ENCODE measurements at regions not wholly inside any gene's neighbourhood (a gene's known extent, or its start where the extent isn't known, plus 50 kb on each side); places are given as distances from the start of the nearest gene placed in this dataset.

DNA sequence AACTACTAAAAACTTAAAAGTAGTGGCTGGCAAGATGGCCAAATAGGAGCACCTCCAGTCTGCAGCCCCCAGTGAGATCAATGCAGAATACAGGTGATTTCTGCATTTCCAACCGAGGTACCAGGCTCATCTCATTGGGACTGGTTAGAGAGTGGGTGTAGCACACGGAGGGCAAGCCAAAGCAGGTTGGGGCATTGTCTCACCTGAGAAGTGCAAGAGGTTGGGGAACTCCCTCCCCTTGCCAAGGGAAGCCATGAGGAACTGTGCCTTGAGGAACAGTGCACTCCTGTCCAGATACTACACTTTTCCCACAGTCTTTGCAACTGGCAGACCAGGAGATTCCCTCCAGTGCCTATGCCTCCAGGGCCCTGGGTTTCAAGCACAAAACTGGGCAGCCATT is 311.1 kb downstream of the PAPSS1 start:
- TF ChIP-seq, protein P1, sequence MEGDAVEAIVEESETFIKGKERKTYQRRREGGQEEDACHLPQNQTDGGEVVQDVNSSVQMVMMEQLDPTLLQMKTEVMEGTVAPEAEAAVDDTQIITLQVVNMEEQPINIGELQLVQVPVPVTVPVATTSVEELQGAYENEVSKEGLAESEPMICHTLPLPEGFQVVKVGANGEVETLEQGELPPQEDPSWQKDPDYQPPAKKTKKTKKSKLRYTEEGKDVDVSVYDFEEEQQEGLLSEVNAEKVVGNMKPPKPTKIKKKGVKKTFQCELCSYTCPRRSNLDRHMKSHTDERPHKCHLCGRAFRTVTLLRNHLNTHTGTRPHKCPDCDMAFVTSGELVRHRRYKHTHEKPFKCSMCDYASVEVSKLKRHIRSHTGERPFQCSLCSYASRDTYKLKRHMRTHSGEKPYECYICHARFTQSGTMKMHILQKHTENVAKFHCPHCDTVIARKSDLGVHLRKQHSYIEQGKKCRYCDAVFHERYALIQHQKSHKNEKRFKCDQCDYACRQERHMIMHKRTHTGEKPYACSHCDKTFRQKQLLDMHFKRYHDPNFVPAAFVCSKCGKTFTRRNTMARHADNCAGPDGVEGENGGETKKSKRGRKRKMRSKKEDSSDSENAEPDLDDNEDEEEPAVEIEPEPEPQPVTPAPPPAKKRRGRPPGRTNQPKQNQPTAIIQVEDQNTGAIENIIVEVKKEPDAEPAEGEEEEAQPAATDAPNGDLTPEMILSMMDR (IDR thresholded peaks at IDR 0.05) = no peak
- TF ChIP-seq ZFX (IDR thresholded peaks at IDR 0.05; ENCODE audit: borderline replicate concordance) = no peak

All from 22Rv1 (cell line).